H1 (cell line): ENCODE measurements at regions not wholly inside any gene's neighbourhood (a gene's known extent, or its start where the extent isn't known, plus 50 kb on each side); places are given as distances from the start of the nearest gene placed in this dataset.

ENCODE experiments used
- CTCF ChIA-PET: fragments of 300-600 bp; sonication (Branson Sonifier 250); formaldehyde crosslinking; loops from one replicate; lab custom pipeline; 2021; ENCODE audit not compliant: partially characterized antibody; lab: Charles Lee
- POLR2A ChIA-PET: fragments of 300-600 bp; sonication (Branson Sonifier 250); formaldehyde crosslinking; loops from one replicate; lab custom pipeline; 2021; ENCODE audit warnings: inconsistent platforms; ENCODE audit not compliant: partially characterized antibody; lab: Charles Lee
- DNase-seq, 2 experiments: peaks; one replicate each; pipeline versions ENCODE4 v3.0.0 to v3.0.0-alpha.2; 2010 to 2022; ENCODE audit warnings: low spot score in 2 of 2, low read depth in 1 of 2, mixed read lengths in 1 of 2
- FAIRE-seq: peaks from 2 replicates; lab custom pipeline; 2011; peaks lifted over from hg19 to GRCh38; lab: Jason Lieb, UNC
- H2AFZ ChIP-seq: 2 replicates; pipeline ENCODE4 v1.8.1; 2012; ENCODE audit warnings: low read length, inconsistent platforms
- H2AK5ac ChIP-seq: 2 replicates; pipeline ENCODE4 v1.6.1; 2013; ENCODE audit warnings: low read depth, low read length
- H2BK120ac ChIP-seq: replicated peaks from 2 replicates; pipeline ENCODE3; 2013; ENCODE audit warnings: low read depth, low read length, inconsistent platforms
- H2BK12ac ChIP-seq: 2 replicates; pipeline ENCODE4 v1.6.1; 2013; ENCODE audit warnings: low read depth, low read length
- H2BK15ac ChIP-seq: 2 replicates; pipeline ENCODE4 v1.6.1; 2013; ENCODE audit warnings: low read length
- H2BK20ac ChIP-seq: 2 replicates; pipeline ENCODE4 v1.6.1; 2013; ENCODE audit warnings: low read length
- H2BK5ac ChIP-seq: 2 replicates; pipeline ENCODE4 v1.6.1; 2013; ENCODE audit warnings: low read depth, low read length
- H3K14ac ChIP-seq: 2 replicates; pipeline ENCODE4 v1.6.1; 2013; ENCODE audit warnings: inconsistent platforms; ENCODE audit not compliant: insufficient read length
- H3K18ac ChIP-seq: 2 replicates; pipeline ENCODE4 v1.6.1; 2013; ENCODE audit warnings: low read length; ENCODE audit errors: extremely low read depth
- H3K23ac ChIP-seq: 2 replicates; pipeline ENCODE4 v1.6.1; 2013; ENCODE audit warnings: inconsistent platforms; ENCODE audit not compliant: insufficient read length
- H3K23me2 ChIP-seq: 2 replicates; pipeline ENCODE4 v1.6.1; 2013; ENCODE audit warnings: low read depth, low read length
- H3K27ac ChIP-seq: 2 replicates; pipeline ENCODE4 v1.6.1; 2011; ENCODE audit warnings: low read depth, low read length, inconsistent platforms
- H3K27me3 ChIP-seq, 4 experiments: replicated peaks in 1 of 4; 1 replicate in 1 of 4; 2 replicates in 3 of 4; pipeline versions ENCODE4 v1.6.1 to v1.8.1; 2011 to 2013; ENCODE audit warnings: low read length in 3 of 4, mild to moderate bottlenecking in 3 of 4, inconsistent platforms in 2 of 4, mixed read lengths in 2 of 4, moderate library complexity in 1 of 4; ENCODE audit not compliant: control insufficient read depth in 3 of 4, insufficient read depth in 3 of 4; ENCODE audit errors: extremely low read depth in 1 of 4
- H3K36me3 ChIP-seq, 4 experiments: 2 replicates each; pipeline versions ENCODE4 v1.6.1 to v1.8.1; 2011 to 2013; ENCODE audit warnings: mild to moderate bottlenecking in 4 of 4, low read length in 3 of 4, moderate library complexity in 2 of 4, control low read depth in 1 of 4, inconsistent platforms in 1 of 4; ENCODE audit not compliant: insufficient read depth in 4 of 4, control insufficient read depth in 2 of 4
- H3K4ac ChIP-seq: replicated peaks from 2 replicates; pipeline ENCODE3; 2013; ENCODE audit warnings: low read length, low read depth, mixed read lengths, inconsistent platforms; ENCODE audit not compliant: insufficient read length
- H3K4me1 ChIP-seq, 4 experiments: replicated peaks in 1 of 4; 1 replicate in 1 of 4; 2 replicates in 3 of 4; pipeline versions ENCODE4 v1.6.1 to v1.8.1; 2011 to 2013; ENCODE audit warnings: low read length in 3 of 4, inconsistent platforms in 2 of 4, mixed read lengths in 1 of 4; ENCODE audit not compliant: insufficient read depth in 4 of 4, control insufficient read depth in 3 of 4
- H3K4me2 ChIP-seq, 2 experiments: 2 replicates each; pipeline versions ENCODE4 v1.6.1 to v1.8.1; 2011 to 2013; ENCODE audit warnings: low read depth in 2 of 2, low read length in 2 of 2, control low read depth in 1 of 2, inconsistent platforms in 1 of 2, mild to moderate bottlenecking in 1 of 2; ENCODE audit not compliant: insufficient read depth in 1 of 2
- H3K4me3 ChIP-seq, 4 experiments: fragments of 200-600, 300-600 bp in 1 of 4; sonication (generic), shearing (Covaris generic), sonication (Bioruptor Twin) in 1 of 4; 2 replicates each; pipeline versions ENCODE4 v1.5.1 to v1.8.1; 2011 to 2016; ENCODE audit warnings: low read length in 4 of 4, low read depth in 3 of 4, control low read depth in 2 of 4, inconsistent platforms in 2 of 4, mild to moderate bottlenecking in 2 of 4, mixed read lengths in 1 of 4, moderate library complexity in 1 of 4; ENCODE audit not compliant: insufficient read depth in 2 of 4; ENCODE audit errors: extremely low read depth in 1 of 4
- H3K56ac ChIP-seq: replicated peaks from 2 replicates; pipeline ENCODE3; 2013; ENCODE audit warnings: low read depth, mild to moderate bottlenecking, mixed read lengths, low read length, inconsistent platforms; ENCODE audit not compliant: insufficient read length
- H3K79me1 ChIP-seq: 2 replicates; pipeline ENCODE4 v1.6.1; 2013; ENCODE audit warnings: low read depth, low read length, control low read depth
- H3K79me2 ChIP-seq, 2 experiments: 2 replicates each; pipeline versions ENCODE4 v1.6.1 to v1.8.1; 2012 to 2013; ENCODE audit warnings: low read length in 2 of 2, mild to moderate bottlenecking in 2 of 2, inconsistent platforms in 1 of 2; ENCODE audit not compliant: insufficient read depth in 2 of 2, control insufficient read depth in 1 of 2
- H3K9ac ChIP-seq, 4 experiments: replicated peaks in 1 of 4; 1 replicate in 1 of 4; 2 replicates in 3 of 4; pipeline versions ENCODE4 v1.6.1 to v1.8.1; 2011 to 2013; ENCODE audit warnings: low read depth in 3 of 4, low read length in 3 of 4, control low read depth in 2 of 4, mild to moderate bottlenecking in 2 of 4, moderate library complexity in 2 of 4, inconsistent platforms in 1 of 4; ENCODE audit errors: extremely low read depth in 1 of 4
- H3K9me3 ChIP-seq, 2 experiments: 2 replicates each; pipeline versions ENCODE4 v1.6.1 to v1.8.1; 2012 to 2013; ENCODE audit warnings: mild to moderate bottlenecking in 2 of 2, moderate library complexity in 2 of 2, control low read depth in 1 of 2, inconsistent platforms in 1 of 2, low read depth in 1 of 2, low read length in 1 of 2, mixed read lengths in 1 of 2; ENCODE audit not compliant: insufficient read depth in 2 of 2
- H4K20me1 ChIP-seq, 2 experiments: replicated peaks in 1 of 2; 2 replicates each; pipeline versions ENCODE3 to v1.8.1; 2011 to 2013; ENCODE audit warnings: inconsistent platforms in 2 of 2, low read length in 2 of 2, mild to moderate bottlenecking in 1 of 2; ENCODE audit not compliant: insufficient read depth in 2 of 2, control insufficient read depth in 1 of 2
- H4K5ac ChIP-seq: 2 replicates; pipeline ENCODE4 v1.6.1; 2013; ENCODE audit warnings: low read length, low read depth, mixed read lengths, inconsistent platforms; ENCODE audit not compliant: insufficient read length
- H4K8ac ChIP-seq: 2 replicates; pipeline ENCODE4 v1.8.0; 2013; ENCODE audit warnings: mild to moderate bottlenecking, moderate library complexity, low read length, inconsistent platforms; ENCODE audit not compliant: insufficient read depth; ENCODE audit errors: extremely low read depth
- H4K91ac ChIP-seq: replicated peaks from 2 replicates; pipeline ENCODE3; 2013; ENCODE audit warnings: low read length, mixed read lengths, inconsistent platforms; ENCODE audit not compliant: insufficient read length
- HDAC2 ChIP-seq, 2 experiments: fragments of 300-600 bp in 1 of 2; sonication (generic) in 1 of 2; IDR thresholded peaks; 2 replicates each; pipeline ENCODE4 v1.6.1; 2011 to 2012; ENCODE audit warnings: low read depth in 2 of 2, low read length in 2 of 2, mild to moderate bottlenecking in 2 of 2, moderate library complexity in 2 of 2, borderline replicate concordance in 1 of 2, inconsistent platforms in 1 of 2
- PHF8 ChIP-seq: fragments of 200-600 bp; sonication (generic); conservative IDR thresholded peaks from 2 replicates; pipeline ENCODE4 v1.7.1; 2012; ENCODE audit warnings: low read depth, mild to moderate bottlenecking, inconsistent platforms, low read length, moderate library complexity
- RBBP5 ChIP-seq: IDR thresholded peaks from 2 replicates; pipeline ENCODE4 v1.7.1; 2012; ENCODE audit warnings: low read depth, mild to moderate bottlenecking, inconsistent platforms, low read length, moderate library complexity, borderline replicate concordance
- YY1 ChIP-seq: IDR thresholded peaks from 2 replicates; pipeline ENCODE4 v1.6.1; 2011; ENCODE audit warnings: low read depth, mild to moderate bottlenecking, low read length
- WGBS, 2 experiments: shearing (Covaris generic) in 1 of 2; methylation state at CpG; one replicate each; pipeline versions ENCODE4 v1.1.6 to v1.1.7; 2013 to 2015; ENCODE audit warnings: low lambda C conversion rate in 2 of 2, mixed read lengths in 2 of 2, inconsistent platforms in 1 of 2, low coverage in 1 of 2, missing lambda C conversion rate in 1 of 2; ENCODE audit not compliant: insufficient replicate concordance in 2 of 2, insufficient coverage in 1 of 2, insufficient read length in 1 of 2; ENCODE audit errors: extremely low coverage in 1 of 2, missing lambda C conversion rate in 1 of 2; 5-methylcytosine and 5-hydroxymethylcytosine counted together

- WGBS, 2 experiments = 95% methylated on average over 5 of the region's 5 CpGs; no CpG with 5 or more reads in 1 of the 2 experiments
- peak overlapping the region; percentile 54 for H3K4ac ChIP-seq
- ChIA-PET POLR2A (no interaction called here), CTCF (interaction anchor here (0.8 to 1.1 kb wide), 2 partner anchors 10 to 11 kb away, joined by 3 to 4 read pairs; no protein-coding TSS in a partner anchor)
- H3K27ac ChIP-seq = no peak overlapping the region
- no peaks in the 10 kb centered on the region for H4K20me1 ChIP-seq
- H2BK15ac ChIP-seq = no peak overlapping the region
- no peak overlapping the region for H4K91ac ChIP-seq
- no peaks in the 10 kb centered on the region for H3K27me3 ChIP-seq
- no peaks in the 10 kb centered on the region for H3K9me3 ChIP-seq
- no peak overlapping the region for H2BK5ac ChIP-seq
- FAIRE-seq = no peak
- TF ChIP-seq RBBP5 (no peak), YY1 (no peak), HDAC2 (IDR thresholded peaks at IDR 0.05; ENCODE audit: borderline replicate concordance in 1 of 2, low read depth in 2 of 2, low read length in 2 of 2) (no peak), PHF8 (no peak)
- no peaks in the 10 kb centered on the region for H3K4me1 ChIP-seq
- no peak overlapping the region for H3K4me2 ChIP-seq
- no peak overlapping the region for H2AFZ ChIP-seq
- H2AK5ac ChIP-seq = no peak overlapping the region
- H3K56ac ChIP-seq = no peak overlapping the region
- H3K18ac ChIP-seq = no peak overlapping the region
- no peak overlapping the region for H3K14ac ChIP-seq
- H2BK120ac ChIP-seq = no peak overlapping the region
- no peak overlapping the region for H4K8ac ChIP-seq
- no peak overlapping the region for H3K23ac ChIP-seq
- no peak overlapping the region for H4K5ac ChIP-seq
- no peak overlapping the region for H3K4me3 ChIP-seq
- no peak overlapping the region for H3K9ac ChIP-seq
- no peak overlapping the region for H2BK20ac ChIP-seq
- no peaks in the 10 kb centered on the region for H3K79me2 ChIP-seq
- no peaks in the 10 kb centered on the region for H3K23me2 ChIP-seq
- no peak for DNase-seq
- no peaks in the 10 kb centered on the region for H3K79me1 ChIP-seq
- H3K36me3 ChIP-seq = no peaks in the 10 kb centered on the region
- no peak overlapping the region for H2BK12ac ChIP-seq
Measured at GRCh38 chr1:116211294-116211693, 100.1 kb downstream of the MAB21L3 start.
